ENCODE measurements at regions not wholly inside any gene's neighbourhood (a gene's known extent, or its start where the extent isn't known, plus 50 kb on each side); places are given as distances from the start of the nearest gene placed in this dataset.

- DNase-seq: no peak
These were observed 261.6 kb downstream of the ZEB1 start for GRCh38 chr10:31580646-31581045.
